SH-SY5Y (cell line): ENCODE measurements at regions not wholly inside any gene's neighbourhood (a gene's known extent, or its start where the extent isn't known, plus 50 kb on each side); places are given as distances from the start of the nearest gene placed in this dataset.

Experiments used
- GATA2 ChIP-seq: IDR thresholded peaks from 2 replicates; pipeline ENCODE4 v1.6.1; 2011; ENCODE audit warnings: mild to moderate bottlenecking, low read depth, low read length
- GATA3 ChIP-seq: IDR thresholded peaks from 2 replicates; pipeline ENCODE4 v1.6.1; 2011; ENCODE audit warnings: low read depth, mild to moderate bottlenecking, low read length, moderate library complexity

DNA sequence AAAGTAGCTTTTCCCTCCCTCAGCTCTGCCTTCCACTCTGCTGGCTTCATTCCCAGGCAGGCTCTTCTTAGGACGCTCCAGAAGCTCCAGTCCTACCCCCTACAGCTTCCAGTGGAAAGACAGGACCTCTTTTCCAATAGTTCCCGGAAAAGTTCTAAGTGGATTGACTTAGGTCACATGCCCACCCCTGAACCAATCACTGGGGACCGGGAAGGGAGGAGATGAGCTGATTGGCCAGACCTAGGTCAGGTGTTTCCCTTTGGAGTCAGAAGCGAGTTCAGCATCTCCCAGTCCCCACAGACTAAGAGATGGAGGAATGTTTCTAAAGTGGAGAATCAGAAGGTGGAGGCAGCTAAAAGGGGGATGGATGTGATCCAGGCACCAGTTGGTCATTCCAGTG is 62.9 kb upstream of the KCNG1 start:
- TF ChIP-seq GATA2 (no peak), GATA3 (no peak)
